NCI-H2196 (cell line): ENCODE measurements at regions not wholly inside any gene's neighbourhood (a gene's known extent, or its start where the extent isn't known, plus 50 kb on each side); places are given as distances from the start of the nearest gene placed in this dataset.
"Not testable (repeated sequence)": the region's sequence is repeated elsewhere in the genome, so short reads cannot be mapped to it uniquely, and the experiment has no call there.

Experiments
- DNase-seq: peaks from one replicate; lab custom pipeline; 2025; ENCODE audit not compliant: unreplicated experiment; lab: John Stamatoyannopoulos, UW

DNA sequence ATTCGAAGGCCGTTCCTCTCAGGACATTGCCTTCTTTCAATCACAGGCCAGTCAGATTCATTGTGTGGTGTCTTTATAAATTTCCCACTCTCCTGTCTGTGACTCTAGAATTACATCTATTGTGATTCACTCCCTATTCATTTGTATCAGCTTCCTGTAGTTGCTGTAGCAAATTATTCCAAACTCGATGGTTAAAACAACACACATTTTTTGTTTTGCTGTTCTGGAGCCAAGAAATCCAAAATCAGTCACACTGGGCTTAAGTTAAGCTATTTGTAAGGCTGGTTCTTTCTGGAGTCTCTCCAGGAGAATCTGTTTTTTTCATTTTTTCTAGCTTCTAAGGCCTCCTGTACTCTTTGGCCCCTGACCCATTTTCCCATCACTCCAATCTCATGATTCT lies 1487.0 kb upstream of the SLC10A2 start:
- DNase-seq: no peak

DNA sequence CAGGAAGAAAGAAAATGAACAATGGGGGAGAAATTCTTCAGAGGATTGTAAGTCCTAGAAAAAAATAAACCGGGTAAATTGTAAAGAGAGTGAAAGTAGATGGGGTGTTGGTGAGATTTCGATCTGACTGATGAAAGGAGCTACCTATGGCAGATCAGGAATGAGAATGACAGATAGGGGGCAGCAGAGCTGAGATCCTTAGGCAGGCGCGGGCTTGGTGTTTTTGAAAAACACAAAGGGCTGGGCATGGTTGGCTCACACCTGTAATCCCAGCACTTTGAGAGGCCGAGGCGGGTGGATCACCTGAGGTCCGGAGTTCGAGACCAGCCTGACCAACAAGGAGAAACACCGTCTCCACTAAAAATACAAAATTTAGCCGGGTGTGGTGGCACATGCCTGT lies 1468.6 kb upstream of the SLC10A2 start:
- no peak for DNase-seq

- DNase-seq: no peak
These were observed 1465.9 kb upstream of the SLC10A2 start for GRCh38 chr13:104532132-104532531.

- no peak for DNase-seq
These were observed 1464.5 kb upstream of the SLC10A2 start for GRCh38 chr13:104530741-104531140.

GRCh38 chr13:104526561-104526960 lies 1460.3 kb upstream of the SLC10A2 start:
- no peak for DNase-seq

DNA sequence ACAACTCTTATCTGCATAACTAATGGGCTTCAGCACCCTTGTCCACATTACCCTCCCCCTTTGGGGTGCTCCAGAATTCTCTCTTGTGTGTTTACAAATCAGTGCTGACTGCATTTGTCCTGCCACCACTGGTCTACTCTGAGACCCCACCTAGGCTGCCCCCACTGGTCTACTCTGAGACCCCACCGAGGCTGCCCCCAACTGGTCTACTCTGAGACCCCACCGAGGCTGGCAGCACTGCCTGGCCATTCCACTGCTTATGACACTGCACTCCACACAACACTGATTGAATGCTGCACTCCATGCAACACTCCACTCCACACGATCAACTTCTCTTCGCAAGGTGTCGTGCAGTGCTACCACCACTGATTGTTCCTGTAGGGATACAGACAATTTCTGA lies 1459.2 kb upstream of the SLC10A2 start:
- no peak for DNase-seq

DNA sequence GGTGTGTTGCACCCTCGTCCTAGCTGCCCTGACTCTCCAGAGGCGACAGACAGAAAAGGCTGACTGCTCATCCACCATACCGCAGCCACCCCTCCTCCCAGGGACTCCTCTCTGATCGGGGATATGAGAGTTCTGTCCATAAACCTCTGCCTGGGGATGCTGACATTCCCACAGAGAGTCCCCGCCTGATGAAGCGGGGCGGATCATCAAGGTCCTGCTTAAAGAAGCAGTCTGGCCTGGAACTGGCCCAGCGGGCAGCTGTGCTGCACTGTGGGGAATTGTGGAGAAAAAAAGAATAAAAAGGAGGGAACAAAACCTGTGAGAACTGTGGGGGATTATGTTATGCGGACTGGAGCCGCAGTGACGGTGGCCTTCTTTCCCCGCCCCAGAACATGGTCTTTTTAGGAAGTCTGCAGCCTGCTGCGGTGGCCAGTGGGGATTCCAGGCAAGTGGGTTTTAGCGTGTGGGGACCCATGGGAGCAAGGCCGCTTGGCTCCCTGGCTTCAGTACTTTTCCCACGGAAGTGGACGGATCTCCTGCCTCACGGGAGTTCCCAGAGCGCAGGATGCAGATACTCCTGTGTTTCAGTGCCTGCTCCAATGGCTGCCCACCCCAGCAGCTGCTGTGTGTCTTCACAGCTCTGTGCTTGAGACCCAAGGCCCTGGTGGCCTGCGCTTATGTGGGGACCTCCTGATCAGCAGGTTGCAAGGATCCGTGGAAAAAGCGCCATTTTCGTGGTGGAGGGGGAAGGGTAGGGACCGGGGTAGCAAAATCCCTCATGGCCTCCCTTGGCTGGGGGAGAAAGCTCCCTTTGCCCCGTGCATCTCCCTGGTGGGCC lies 1456.2 kb upstream of the SLC10A2 start:
- DNase-seq: no peak

DNA sequence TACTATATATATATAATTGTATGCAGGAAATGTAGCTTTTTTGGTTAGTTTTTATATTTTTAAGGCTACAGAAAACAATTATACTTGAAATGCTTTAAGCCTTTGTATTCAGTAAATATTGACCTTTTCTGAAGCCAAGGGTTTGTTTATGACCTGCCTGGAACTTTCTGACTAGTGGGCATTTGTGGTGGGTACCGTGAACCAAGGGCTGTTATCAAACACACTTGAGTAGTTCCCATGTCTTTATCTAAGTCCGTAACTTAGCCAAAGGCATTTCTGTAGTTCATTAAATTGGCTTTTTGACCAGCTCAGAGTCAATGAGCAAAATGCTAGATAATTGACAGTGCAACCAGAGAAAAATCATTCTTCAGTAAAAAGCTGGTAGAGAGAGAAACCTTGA lies 1444.2 kb upstream of the SLC10A2 start:
- no peak for DNase-seq

DNA sequence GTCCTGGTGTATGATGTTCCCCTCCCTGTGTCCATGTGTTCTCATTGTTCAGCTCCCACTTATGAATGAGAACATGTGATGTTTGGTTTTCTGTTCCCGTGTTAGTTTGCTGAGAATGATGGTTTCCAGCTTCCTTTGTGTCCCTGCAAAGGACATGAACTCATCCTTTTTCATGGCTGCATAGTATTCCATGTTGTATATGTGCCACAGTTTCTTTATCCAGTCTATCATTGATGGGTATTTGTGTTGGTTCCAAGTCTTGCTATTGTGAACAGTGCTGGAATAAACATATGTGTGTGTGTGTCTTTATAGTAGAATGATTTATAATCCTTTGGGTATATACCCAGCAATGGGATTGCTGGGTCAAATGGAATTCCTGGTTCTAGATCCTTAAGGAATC lies 1427.3 kb upstream of the SLC10A2 start:
- DNase-seq: not testable (repeated sequence)

DNA sequence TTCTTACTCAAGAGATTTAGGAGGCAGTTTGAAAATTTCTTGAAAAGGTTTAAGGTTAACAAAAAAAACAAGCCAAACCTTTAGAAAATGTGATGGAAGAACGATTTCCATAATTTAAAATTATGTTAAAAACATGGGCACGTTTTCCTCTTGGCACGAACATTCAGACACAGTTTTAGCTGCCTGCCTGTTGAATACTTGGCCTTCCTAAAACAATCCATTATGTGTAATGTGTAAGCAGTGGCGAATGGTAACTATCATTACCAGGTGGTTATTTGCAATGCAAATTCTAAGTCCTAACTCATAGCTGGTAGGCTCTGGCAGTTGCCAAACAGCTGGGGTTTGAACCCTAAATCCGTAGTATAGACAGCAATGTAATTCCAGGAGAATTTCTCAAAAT lies 1425.7 kb upstream of the SLC10A2 start:
- no peak for DNase-seq

- DNase-seq: no peak
These were observed 1420.8 kb upstream of the SLC10A2 start for GRCh38 chr13:104487006-104487405.

- no peak for DNase-seq
These were observed 1419.4 kb upstream of the SLC10A2 start for GRCh38 chr13:104485571-104485970.

- no peak for DNase-seq
These were observed 1417.4 kb upstream of the SLC10A2 start for GRCh38 chr13:104483631-104484030.

GRCh38 chr13:104477261-104477660 lies 1411.0 kb upstream of the SLC10A2 start:
- no peak for DNase-seq

GRCh38 chr13:104473936-104474335 lies 1407.7 kb upstream of the SLC10A2 start:
- DNase-seq: no peak

GRCh38 chr13:104466016-104466415 lies 1399.8 kb upstream of the SLC10A2 start:
- DNase-seq: no peak

GRCh38 chr13:104461049-104461448 lies 1394.8 kb upstream of the SLC10A2 start:
- no peak for DNase-seq

DNA sequence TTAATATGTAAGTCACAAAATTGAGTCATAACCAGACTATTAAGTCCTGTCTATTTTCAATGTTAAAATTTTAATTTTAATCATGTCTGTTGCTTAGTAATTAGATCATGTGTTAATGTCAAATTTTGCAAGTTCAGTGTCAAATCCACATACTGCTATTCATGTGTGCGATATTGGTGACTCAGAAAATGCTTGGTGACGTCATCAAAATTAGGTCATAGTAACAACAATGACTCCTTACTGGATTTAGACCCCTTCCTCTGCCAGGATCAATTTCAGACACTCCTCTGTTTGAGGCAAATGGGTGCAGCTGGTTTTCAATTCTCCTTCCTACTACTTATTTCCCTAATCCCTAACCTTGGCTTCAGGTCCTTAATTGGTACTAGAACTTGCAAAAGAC lies 1394.3 kb upstream of the SLC10A2 start:
- DNase-seq: no peak

GRCh38 chr13:104450006-104450405 lies 1383.8 kb upstream of the SLC10A2 start:
- no peak for DNase-seq

- no peak for DNase-seq
These were observed 1381.1 kb upstream of the SLC10A2 start for GRCh38 chr13:104447348-104447747.

DNA sequence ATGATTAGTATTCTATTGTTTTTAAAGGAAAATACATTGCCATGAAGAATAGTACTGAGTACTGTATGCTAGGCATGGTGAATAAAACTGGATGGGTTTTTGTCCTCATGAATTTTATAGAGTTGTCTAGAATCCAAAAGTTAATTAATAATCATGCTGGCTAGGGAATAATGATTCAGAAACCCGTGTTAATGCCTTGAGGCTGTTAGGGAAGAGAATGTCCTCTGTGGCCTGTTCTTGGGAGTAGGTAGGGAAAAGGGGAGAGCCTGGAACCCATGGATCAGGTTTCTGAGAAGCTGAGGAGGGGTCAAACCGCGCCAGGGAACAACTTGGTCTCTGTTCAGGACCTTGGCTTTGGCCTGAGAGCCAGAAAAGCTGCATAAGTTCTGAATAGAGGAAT lies 1376.3 kb upstream of the SLC10A2 start:
- no peak for DNase-seq

- no peak for DNase-seq
These were observed 1370.3 kb upstream of the SLC10A2 start for GRCh38 chr13:104436555-104436954.

DNA sequence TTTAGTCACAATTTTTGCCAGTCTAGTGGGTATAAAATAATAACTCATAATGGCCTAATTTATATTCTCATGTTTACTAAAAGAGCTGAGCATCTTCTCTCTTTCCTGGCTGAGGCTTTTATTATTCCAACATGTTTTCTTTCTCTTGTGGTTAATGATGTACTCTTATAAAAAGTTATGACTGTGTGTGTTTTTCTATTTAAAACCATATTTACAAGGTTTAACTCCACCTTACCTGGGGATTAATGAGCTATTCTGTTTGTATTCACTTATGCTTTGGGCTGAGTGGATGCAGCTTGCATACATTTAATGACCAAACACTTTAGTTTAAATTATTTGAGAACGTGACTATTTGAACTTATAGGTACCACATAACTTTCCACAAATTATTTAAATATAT lies 1365.7 kb upstream of the SLC10A2 start:
- DNase-seq: no peak
